OCI-M2 (cell line): ENCODE measurements at regions not wholly inside any gene's neighbourhood (a gene's known extent, or its start where the extent isn't known, plus 50 kb on each side); places are given as distances from the start of the nearest gene placed in this dataset.
"Not testable (repeated sequence)": the region's sequence is repeated elsewhere in the genome, so short reads cannot be mapped to it uniquely, and the experiment has no call there.

Experiments
- DNase-seq: peaks from one replicate; lab custom pipeline; 2025; ENCODE audit not compliant: unreplicated experiment; lab: John Stamatoyannopoulos, UW

DNA sequence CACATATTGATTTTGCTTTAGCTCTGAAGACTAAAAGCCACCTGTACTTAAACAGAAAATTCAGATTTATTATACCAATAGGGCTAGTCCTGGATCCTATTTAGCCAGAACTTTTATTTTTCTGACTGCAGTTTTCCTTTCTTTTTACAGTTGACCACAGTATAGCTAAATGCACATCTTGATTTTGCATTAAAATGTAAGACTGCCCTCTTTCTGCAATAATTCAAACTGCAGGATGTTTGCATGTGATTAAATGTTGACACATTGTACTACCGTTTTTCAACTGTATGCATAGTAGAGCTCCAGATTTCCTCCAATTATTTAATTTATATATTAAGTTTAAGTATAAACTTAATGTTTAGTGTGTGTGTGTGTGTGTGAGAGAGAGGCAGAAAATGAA, 1262.9 kb downstream of the SUCLG1 start:
- no peak for DNase-seq

DNA sequence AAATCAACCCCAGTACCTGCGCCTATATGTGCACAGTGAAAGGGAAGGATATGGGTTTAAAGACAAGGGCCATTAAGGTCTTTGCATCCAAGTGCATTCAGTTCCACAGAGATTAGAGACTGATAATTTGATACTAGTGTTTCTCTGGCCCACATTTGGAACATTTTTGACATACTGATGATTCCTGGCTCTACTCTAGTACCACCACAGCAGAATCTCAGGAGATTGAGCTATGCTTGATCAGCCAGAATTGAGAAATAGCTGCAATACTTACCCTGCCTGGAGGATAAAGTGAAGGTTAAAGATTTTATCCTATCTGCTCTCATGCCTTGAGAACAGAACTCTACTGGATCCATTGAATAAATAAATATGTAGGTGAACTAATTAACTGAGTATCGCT, 1267.8 kb downstream of the SUCLG1 start:
- DNase-seq, result no peak

DNA sequence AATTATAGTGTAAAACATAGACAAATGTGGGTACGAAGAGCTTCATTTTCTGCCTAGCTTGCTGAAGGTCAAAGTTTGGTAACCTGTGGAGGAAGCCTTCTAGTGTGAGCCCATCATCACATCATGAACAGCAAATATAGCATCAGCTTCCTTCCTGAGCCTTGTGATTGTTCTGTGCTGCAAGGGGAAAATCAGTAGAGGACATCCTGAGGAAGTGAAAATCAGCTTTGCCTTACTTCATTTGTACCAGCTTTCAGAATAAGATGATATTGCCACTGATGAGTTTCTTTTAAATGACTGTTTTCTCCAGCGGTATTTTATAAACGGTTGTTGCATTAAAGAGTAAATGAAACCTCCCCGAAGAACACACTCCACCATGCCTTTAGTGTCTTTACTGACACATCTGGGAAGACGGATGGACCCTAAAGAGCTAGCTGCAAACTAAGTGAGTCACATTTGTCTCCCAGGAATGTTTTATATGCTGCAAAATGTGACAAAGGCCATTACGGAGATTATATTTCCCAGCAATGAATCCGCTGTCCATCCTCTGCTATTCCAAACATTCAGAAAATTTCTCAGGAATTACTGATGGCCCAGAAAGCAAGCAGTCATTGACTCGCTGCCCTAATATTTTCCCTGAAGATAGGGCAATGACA, 1272.8 kb downstream of the SUCLG1 start:
- no peak for DNase-seq

DNA sequence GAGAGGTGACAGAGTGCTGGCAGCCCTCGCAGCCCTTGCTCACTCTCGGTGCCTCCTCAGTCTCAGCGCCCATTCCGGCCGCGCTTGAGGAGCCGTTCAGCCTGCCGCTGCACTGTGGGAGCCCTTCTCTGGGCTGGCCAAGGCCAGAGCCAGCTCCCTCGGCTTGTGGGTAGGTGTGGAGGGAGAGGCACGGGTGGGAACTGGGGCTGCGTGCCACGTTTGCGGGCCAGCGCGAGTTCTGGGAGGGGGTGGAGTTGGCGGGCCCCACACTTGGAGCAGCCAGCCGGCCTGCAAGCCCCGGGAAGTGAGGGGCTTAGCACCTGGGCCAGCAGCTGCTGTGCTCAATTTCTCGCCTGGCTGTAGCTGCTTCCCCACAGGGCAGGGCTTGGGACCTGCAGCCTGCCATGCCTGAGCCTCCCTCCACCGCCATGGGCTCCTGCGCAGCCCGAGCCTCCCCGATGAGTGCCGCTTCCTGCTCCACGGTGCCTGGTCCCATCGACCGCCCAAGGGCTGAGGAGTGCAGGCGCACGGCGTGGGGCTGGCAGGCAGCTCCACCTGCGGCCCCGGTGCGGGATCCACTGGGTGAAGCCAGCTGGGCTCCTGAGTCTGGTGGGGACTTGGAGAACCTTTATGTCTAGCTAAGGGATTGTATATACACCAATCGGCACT, 1278.1 kb downstream of the SUCLG1 start:
- not testable (repeated sequence) for DNase-seq

DNA sequence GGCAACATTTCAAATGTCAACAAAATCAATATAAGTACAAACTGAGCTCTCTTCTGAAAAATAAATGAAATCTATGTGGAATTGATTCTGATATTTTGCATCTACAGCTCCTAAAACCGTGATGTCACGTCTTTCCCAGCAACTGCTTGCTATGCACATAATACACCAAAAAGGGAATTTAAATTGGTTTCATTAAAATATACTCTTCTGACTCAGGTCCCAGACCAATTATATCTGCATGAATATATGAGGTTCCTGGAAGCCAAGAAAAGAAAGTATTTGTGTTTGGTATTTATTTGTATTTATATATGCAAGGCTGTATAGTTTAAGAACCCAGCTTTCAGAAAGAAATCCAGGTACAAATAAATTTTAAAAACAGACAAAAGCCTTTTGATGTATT, 1282.5 kb downstream of the SUCLG1 start:
- DNase-seq, result no peak

DNA sequence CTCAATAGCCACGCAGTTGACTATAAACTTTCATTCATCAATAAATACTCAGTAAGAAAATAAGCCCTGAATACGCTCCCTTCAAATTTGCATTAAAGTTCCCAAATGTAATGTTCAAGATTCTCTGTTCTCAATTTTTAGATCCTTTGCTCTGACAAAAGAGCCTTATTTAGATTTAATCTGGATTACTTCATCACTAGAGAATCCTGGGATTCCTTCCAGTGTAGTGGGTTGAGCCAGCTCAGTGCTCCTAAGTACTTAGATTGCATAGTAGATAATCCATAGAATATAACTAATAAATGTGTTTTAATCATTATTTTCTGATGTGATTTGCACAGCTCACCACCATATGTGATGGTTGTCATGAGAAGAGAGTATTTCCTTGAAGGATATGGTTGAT, 1286.2 kb downstream of the SUCLG1 start:
- no peak for DNase-seq

DNA sequence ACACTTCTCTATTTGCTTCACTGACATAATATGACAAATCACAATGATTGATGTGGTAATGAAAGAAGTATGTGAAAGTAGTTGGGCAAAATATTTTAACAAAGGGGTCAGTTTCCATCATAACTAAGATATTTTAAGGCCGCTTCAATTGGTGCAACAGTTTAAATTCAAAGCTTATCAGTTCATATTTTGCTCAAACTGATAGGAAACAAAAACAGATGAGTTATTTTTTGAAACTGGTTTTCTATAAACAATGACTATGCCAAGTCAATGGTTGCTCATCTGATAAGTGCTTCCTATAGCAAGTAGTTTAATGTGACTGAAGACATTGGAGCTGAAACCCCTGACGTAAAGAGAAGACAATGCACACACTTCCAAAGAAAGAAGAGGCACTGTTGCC, 1290.7 kb downstream of the SUCLG1 start:
- DNase-seq, result no peak

DNA sequence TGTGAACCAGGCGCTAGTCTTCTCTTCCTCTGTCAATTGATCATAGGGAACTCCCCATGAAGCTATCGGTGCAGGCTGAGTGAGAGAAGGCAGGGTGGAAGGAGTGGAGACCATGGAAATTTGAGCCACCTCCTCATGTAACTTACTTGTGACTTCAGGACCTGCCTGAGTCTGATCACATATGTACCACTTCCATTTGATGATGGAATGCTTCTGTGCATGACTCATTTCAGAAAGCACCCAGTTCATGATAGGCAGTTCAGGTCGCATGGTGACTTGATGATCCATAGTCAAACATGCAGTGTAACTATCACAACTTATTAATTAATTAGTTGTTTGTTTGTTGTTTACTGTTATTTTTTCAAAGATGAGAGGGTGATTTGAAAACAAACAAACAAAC, 1296.7 kb downstream of the SUCLG1 start:
- no peak for DNase-seq

DNA sequence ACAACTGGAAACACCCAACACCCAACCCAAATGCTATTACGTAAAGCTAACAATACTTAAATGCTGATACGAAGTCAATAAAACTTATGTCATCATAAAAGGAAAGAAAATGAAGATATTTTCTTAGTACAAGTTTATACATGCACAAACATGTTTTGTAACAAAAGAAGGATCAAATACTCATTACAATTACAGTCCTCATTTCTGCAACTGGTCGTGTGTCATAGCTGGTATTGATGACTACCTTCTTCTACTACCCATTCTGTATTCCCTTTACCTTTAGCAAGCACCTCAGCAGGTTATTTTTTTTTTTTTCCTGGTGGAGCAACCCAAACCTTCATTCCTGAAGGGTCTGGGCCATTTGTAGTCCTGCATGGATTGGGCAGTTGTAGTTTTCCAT, 1298.5 kb downstream of the SUCLG1 start:
- DNase-seq, result no peak

DNA sequence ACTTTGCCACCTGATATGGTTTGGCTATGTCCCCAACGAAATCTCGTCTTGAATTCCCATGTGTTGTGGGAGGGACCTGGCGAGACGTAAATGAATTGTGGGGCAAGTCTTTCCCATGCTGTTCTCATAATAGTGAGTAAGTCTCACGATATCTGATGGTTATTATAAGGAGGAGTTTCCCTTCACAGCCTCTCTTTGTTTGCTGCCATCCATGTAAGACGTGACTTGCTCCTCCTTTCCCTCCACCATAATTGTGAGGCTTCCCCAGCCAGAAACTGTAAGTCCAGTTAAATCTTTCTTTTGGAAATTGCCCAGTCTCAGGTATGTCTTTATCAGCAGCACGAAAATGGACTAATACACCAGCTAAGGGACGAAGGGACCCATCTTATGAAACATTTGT, 1303.3 kb downstream of the SUCLG1 start:
- DNase-seq, result no peak

DNA sequence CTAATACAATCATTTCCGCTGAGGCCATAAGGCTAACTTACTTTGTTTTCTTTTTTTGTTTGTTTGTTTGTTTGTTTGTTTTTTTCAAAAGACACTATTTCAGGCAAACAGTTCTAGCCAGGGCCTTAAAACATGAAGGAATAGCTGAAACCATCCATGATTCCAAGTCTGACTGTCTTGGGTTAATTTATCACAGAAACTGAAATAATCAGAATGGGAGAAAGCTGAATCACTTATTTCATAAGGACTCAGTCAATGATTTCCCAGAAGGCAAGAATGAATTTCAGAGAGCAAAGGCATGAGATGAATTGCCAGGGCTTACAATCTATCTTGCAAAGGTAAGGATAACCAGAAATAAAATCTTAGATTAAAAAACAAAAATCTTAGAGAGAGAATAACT, 1315.1 kb downstream of the SUCLG1 start:
- no peak for DNase-seq

DNA sequence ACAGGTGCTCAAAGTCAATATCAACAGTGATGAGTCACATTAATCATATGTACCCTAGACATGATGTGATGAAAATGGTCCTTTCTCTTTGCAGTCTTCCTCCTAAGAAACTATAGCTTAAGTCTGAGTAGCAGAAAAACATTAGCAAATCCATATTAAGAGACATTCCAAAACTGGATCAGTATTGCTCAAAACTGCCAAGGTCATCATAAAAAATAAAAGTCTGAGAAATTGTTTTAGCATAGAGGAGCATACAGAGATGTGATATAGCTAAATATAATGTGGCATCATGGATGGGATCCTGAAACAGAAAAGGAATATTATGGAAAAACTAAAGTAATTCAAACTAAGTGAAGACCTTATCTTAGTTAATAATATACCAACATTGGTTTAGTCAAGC, 1316.1 kb downstream of the SUCLG1 start:
- no peak for DNase-seq

DNA sequence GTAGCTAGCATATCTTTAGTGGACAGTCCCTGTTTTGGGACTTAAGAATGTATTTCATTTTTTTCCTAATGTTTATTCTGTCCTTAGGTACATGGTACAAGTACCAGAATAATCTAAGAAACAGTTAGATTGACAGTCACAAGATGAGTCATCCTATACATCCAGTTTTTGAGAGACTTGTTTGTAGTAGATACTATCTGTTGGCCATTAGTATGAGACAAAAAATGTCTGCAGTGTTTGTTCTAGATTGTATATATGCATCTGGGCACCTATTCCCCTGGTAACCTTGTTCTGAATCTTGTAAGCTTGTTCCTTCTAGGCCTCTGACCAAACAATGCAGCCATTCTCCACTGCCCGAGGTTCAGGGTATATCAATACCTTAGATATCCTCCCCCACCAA, 1343.5 kb downstream of the SUCLG1 start:
- no peak for DNase-seq

DNA sequence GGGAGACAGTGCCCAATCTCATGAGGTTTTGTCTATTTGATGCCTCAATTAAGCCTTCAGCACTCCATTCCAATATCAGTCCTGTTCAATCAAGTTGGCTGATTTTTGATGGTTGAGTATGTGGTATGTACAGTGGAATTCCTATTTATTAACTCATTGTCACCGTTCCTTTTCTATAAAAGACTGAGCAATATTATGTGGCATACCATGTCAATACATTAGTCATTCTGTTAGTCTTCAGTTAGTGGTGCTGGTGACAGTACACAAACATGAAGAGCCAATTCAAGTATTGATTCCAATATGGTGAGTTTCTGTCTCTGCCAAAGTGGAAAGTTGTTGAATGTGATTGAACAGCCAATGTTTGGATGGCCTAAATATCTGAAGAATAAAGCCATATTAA, 1343.9 kb downstream of the SUCLG1 start:
- no peak for DNase-seq

DNA sequence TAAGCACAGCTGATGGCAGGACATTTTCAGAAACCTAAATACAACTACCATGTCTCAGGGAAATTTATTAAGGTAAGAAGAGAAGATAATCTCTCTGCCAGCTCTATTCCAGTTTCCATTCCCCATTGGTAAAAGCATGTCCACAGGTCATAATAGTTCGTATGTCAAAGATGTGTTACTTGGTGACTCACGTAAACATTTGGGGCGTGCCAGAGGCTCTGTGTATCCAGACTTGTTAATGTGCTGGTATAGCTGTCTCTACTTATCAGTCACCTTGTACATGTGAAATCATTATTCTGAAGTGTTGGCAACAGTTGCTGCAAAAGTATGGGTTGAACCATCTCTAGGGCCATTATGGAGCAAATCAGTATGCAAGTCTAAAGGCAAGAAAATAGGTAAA, 1345.1 kb downstream of the SUCLG1 start:
- DNase-seq, result no peak

DNA sequence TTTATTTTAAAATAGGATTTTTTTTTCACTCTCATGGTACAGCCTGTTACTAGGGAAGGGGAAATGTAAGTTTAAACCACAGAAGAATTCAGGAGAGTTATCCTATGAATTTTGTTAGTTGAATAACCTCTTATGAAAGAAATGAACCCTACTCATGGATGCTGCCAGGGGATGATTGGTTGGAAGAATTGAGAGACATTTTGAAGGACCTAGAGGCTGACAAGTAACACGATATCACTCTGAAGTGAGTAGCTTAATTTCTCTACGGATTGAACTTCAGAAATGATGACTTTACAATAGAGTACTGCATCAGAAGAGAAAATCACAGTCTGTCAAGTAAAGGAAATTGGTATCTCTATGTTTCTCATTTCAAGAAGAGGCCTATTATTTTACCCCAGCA, 1346.2 kb downstream of the SUCLG1 start:
- no peak for DNase-seq

DNA sequence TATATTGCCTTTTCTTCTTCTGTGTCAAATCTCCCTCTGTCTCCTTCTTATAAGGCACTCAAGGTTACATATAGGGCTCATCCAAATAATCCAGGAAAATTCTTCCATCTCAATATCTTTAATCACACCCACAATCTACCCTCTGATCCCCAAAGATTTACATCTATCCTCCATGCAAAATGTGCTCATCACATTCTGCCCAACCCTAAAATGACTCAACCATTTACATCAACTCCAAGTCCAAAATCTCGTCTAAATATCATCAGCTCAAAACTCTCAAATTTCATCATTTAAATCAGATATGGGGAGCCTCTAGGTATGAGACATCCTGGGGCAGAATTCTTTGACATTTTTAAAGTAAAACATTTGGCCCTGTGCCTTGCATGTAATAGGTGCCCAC, 1349.8 kb downstream of the SUCLG1 start:
- DNase-seq, result no peak

DNA sequence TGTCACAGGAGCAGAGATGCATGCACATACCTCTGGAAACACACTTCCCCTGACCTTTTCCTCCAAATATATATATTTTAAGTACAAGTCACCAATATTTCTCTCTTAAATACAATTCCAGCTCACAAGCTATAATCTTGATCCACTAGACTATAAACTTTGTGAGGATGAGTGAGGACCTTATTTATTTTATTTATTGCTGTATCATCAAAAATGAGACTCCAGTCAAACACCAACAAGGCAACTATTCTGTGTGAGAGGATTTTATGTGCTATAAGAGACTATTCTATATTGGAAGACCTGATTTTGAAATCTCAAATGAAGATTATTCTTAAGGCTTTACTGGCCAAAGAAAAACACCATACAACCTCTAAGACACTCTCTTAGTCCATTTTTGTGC, 1352.2 kb downstream of the SUCLG1 start:
- DNase-seq, result no peak

DNA sequence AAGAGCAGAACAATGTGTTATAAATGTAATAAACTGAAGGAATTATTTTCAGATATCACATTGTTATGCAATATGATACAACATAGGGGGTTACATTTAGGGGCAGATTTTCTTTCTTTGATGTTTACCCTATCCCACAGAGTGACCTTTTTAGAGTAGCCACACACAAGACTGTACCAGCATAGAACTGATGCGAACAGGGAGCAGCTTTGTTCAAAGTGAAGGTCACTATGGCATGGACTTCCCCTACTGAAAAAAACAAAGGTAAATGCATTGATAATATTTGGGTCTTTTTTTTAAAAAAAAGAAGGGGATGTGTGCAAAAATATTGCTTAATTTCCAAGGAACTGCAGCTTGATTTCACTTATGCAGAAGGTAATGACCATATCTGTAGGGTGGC, 1354.9 kb downstream of the SUCLG1 start:
- DNase-seq, result no peak

DNA sequence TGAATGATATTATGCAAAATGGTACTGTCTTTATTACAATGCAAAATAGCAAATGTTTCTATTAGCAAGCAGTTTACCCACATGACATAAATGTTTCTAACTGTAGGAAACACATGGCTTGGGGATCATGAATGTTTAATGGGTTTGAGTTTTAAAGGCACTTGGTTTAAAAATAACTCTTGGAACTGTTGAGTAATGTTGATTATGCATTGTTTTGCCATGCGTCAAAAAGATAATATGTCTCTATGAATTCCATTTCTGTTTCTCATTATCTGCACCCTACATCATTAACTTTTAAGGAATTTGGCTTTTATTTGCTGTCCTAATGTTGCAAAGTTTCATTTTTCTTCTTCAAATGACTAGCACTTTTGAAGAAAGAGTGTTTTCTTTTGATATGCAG, 1355.5 kb downstream of the SUCLG1 start:
- DNase-seq, result no peak

DNA sequence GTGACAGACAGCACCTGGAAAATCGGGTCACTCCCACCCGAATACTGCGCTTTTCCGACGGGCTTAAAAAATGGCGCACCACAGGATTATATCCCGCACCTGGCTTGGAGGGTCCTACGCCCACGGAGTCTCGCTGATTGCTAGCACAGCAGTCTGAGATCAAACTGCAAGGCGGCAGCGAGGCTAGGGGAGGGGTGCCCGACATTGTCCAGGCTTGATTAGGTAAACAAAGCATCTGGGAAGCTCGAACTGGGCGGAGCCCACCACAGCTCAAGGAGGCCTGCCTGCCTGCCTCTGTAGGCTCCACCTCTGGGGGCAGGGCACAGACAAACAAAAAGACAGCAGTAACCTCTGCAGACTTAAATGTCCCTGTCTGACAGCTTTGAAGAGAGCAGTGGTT, 1370.0 kb downstream of the SUCLG1 start:
- not testable (repeated sequence) for DNase-seq

DNA sequence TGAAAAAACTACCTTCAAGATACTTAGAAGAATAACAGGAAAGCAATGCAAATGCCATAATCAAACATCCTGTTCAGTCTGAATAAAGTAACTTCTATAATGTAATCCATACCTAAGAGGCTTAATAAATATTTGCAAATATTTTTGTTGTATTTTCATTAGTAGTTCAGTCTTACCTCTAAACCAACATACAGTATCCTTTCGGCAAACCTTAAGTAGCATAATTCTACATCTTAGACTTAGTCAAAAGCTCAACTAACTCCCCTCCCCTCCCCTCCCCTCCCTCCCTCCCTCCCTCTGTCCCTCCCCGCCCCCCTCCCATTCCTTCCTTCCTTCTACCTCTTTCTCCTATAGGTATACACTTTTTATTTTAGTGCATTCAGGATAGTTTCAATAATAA, 1373.2 kb downstream of the SUCLG1 start:
- DNase-seq, result no peak
